Cardiac fibroblast (primary cell): ENCODE measurements at regions not wholly inside any gene's neighbourhood (a gene's known extent, or its start where the extent isn't known, plus 50 kb on each side); places are given as distances from the start of the nearest gene placed in this dataset.

Source experiments
- DNase-seq, 2 donors: peaks; one replicate each; pipeline versions ENCODE4 v3.0.0 to v3.0.0-alpha.2; 2010; ENCODE audit warnings: low read depth in 2 of 2
- H3K4me3 ChIP-seq, 2 donors: replicated peaks in 1 of 2; 1 replicate in 1 of 2; 2 replicates in 1 of 2; pipeline ENCODE4 v1.5.1; 2011; ENCODE audit warnings: low read depth in 2 of 2, low read length in 2 of 2, mild to moderate bottlenecking in 2 of 2, moderate library complexity in 1 of 2
- CTCF ChIP-seq: IDR thresholded peaks from one replicate; pipeline ENCODE4 v1.5.1; 2011; ENCODE audit warnings: low read depth, mild to moderate bottlenecking, low read length, inconsistent platforms

DNA sequence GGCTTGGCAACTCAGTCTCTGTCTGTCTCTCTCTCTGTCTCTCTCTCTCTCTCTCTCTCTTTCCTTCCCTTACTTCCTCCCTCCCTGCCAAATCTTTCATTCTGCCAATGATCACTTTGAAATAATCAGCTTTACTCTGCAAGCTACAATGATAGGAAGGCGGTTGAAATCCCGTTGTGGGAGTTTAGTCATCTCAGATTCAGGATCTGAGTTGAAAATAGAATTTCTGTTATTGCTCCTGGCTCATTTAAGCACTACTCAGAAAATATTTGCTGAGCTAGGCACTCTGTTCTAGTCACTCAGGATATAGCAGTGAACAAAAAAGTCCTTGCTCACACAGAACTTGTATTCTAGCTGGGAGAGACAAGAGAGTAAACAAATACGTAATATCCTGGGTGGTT lies 56.3 kb upstream of the DCTD start:
- TF ChIP-seq CTCF = no peak
- no peak overlapping the region for H3K4me3 ChIP-seq
- DNase-seq = peak; percentile 36 to 67

GRCh38 chr4:182971702-182972101 lies 54.5 kb upstream of the DCTD start:
- H3K4me3 ChIP-seq = no peak overlapping the region
- DNase-seq = no peak
- no peak for TF ChIP-seq CTCF

GRCh38 chr4:182969651-182970279 lies 52.6 kb upstream of the DCTD start:
- DNase-seq = no peak
- no peak for TF ChIP-seq CTCF
- no peak overlapping the region for H3K4me3 ChIP-seq

GRCh38 chr4:182968917-182969650 lies 51.9 kb upstream of the DCTD start:
- H3K4me3 ChIP-seq = no peak overlapping the region
- no peak for TF ChIP-seq CTCF
- no peak for DNase-seq

DNA sequence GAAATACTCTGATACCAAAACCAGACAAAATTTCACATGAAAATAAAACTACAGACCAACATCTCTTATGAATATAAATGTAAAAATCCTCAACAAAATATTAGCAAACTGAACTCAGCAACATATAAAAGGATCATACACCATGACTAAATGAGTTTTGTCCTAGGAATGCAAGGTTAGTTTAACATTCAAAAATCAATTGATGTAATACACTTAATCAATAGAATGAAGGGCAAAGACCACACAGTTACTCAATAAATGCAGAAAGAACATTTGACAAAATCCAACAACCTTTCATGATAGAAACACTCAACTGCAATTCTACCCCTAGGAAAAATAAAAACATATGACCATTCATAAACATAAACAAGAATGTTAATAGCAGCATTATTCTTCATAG lies 50.2 kb upstream of the DCTD start:
- no peak for DNase-seq
- H3K4me3 ChIP-seq = no peak overlapping the region
- no peak for TF ChIP-seq CTCF
